Suprapubic skin (tissue), 3 donors: ENCODE measurements at regions not wholly inside any gene's neighbourhood (a gene's known extent, or its start where the extent isn't known, plus 50 kb on each side); places are given as distances from the start of the nearest gene placed in this dataset.

Experiments used
- POLR2A ChIP-seq, 2 donors: fragments of 450-650 bp; IDR thresholded peaks; one replicate each; pipeline ENCODE4 v1.6.1; 2017; ENCODE audit warnings: antibody characterized with exemption in 2 of 2, mild to moderate bottlenecking in 2 of 2, moderate library complexity in 2 of 2
- TF ChIP-seq, protein P1 (sequence below), 2 donors: fragments of 200-600 bp in 1 of 2; fragments of 450-650 bp in 1 of 2; sonication (generic) in 1 of 2; IDR thresholded peaks; one replicate each; pipeline ENCODE4 v1.5.1; 2016 to 2019; ENCODE audit warnings: antibody characterized with exemption in 2 of 2, mild to moderate bottlenecking in 1 of 2, moderate library complexity in 1 of 2

- TF ChIP-seq, protein P1, sequence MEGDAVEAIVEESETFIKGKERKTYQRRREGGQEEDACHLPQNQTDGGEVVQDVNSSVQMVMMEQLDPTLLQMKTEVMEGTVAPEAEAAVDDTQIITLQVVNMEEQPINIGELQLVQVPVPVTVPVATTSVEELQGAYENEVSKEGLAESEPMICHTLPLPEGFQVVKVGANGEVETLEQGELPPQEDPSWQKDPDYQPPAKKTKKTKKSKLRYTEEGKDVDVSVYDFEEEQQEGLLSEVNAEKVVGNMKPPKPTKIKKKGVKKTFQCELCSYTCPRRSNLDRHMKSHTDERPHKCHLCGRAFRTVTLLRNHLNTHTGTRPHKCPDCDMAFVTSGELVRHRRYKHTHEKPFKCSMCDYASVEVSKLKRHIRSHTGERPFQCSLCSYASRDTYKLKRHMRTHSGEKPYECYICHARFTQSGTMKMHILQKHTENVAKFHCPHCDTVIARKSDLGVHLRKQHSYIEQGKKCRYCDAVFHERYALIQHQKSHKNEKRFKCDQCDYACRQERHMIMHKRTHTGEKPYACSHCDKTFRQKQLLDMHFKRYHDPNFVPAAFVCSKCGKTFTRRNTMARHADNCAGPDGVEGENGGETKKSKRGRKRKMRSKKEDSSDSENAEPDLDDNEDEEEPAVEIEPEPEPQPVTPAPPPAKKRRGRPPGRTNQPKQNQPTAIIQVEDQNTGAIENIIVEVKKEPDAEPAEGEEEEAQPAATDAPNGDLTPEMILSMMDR (IDR thresholded peaks at IDR 0.05): no peak
- no peak for TF ChIP-seq POLR2A (IDR thresholded peaks at IDR 0.05)
Observed at GRCh38 chr10:46175296-46175695, 111.5 kb upstream of the ANTXRL start.
